ENCODE measurements at regions not wholly inside any gene's neighbourhood (a gene's known extent, or its start where the extent isn't known, plus 50 kb on each side); places are given as distances from the start of the nearest gene placed in this dataset.

DNA sequence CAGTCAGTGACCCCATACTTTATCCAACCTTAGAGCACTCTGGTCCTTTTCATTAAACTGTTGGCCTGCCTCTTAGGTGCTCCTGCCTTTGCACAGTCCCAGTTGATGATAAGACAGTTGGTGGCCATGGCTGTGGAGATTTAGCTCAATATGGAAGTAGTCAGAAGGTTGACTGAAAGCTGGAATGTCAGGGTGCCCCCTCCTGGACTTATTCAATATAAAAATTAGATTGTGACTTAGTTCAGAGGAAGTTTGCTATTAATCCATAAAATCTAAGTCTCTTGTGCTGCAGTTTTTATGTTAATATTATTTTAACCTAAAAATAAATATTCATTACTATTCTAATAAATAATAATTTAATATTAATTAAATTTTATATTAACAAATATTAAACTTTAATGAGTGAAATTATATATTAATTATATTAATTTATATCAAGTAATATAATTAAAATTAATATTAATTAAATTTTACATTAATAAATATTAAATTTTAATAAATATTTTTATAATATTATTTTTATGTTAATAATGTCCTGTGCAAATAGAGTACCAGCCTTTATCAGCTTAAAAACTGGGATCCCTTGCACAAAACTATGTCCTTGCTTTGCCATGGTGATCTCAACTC, 77.7 kb upstream of the ADAMTSL1 start:
- TF ChIP-seq, protein P1, sequence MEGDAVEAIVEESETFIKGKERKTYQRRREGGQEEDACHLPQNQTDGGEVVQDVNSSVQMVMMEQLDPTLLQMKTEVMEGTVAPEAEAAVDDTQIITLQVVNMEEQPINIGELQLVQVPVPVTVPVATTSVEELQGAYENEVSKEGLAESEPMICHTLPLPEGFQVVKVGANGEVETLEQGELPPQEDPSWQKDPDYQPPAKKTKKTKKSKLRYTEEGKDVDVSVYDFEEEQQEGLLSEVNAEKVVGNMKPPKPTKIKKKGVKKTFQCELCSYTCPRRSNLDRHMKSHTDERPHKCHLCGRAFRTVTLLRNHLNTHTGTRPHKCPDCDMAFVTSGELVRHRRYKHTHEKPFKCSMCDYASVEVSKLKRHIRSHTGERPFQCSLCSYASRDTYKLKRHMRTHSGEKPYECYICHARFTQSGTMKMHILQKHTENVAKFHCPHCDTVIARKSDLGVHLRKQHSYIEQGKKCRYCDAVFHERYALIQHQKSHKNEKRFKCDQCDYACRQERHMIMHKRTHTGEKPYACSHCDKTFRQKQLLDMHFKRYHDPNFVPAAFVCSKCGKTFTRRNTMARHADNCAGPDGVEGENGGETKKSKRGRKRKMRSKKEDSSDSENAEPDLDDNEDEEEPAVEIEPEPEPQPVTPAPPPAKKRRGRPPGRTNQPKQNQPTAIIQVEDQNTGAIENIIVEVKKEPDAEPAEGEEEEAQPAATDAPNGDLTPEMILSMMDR (IDR thresholded peaks at IDR 0.05) = no peak
- TF ChIP-seq POLR2AphosphoS5 (IDR thresholded peaks at IDR 0.05) = no peak
